Body of pancreas (tissue), 4 donors: ENCODE measurements at regions not wholly inside any gene's neighbourhood (a gene's known extent, or its start where the extent isn't known, plus 50 kb on each side); places are given as distances from the start of the nearest gene placed in this dataset.

Experiments used
- ATAC-seq: fragments of 150-250 bp; one replicate; pipeline ENCODE4 v1.9.1; 2016
- DNase-seq, 4 donors: peaks; one replicate each; pipeline ENCODE4 v3.0.0-alpha.2; 2019
- H3K27ac ChIP-seq, 4 donors: fragments of 200-600 bp; sonication (generic); 1 replicate in 3 of 4; 2 replicates in 1 of 4; pipeline versions ENCODE4 v1.5.1 to v1.6.1; 2016 to 2019; ENCODE audit warnings: mild to moderate bottlenecking in 1 of 4, mixed read lengths in 1 of 4, moderate library complexity in 1 of 4
- H3K27me3 ChIP-seq, 2 donors: fragments of 200-600 bp; sonication (generic); one replicate each; pipeline ENCODE4 v1.6.0; 2016; ENCODE audit warnings: mild to moderate bottlenecking in 1 of 2
- H3K36me3 ChIP-seq, 2 donors: fragments of 200-600 bp; sonication (generic); replicated peaks in 1 of 2; 2 replicates each; pipeline ENCODE4 v1.5.1; 2016; ENCODE audit warnings: low read depth in 2 of 2; ENCODE audit not compliant: insufficient read depth in 1 of 2
- H3K4me1 ChIP-seq: fragments of 200-600 bp; sonication (generic); one replicate; pipeline ENCODE4 v1.6.0; 2016
- H3K4me3 ChIP-seq, 2 donors: fragments of 200-600 bp; sonication (generic); 1 replicate in 1 of 2; 2 replicates in 1 of 2; pipeline ENCODE4 v1.5.1; 2016 to 2019
- H3K9me3 ChIP-seq, 3 donors: fragments of 200-600 bp; sonication (generic); 1 replicate in 2 of 3; 2 replicates in 1 of 3; pipeline ENCODE4 v1.5.1; 2016
- POLR2A ChIP-seq, 3 donors: fragments of 450-650 bp; IDR thresholded peaks; one replicate each; pipeline ENCODE4 v1.6.1; 2016; ENCODE audit warnings: antibody characterized with exemption in 3 of 3, mild to moderate bottlenecking in 2 of 3
- WGBS, 2 donors: methylation state at CpG; one replicate each; pipeline ENCODE4 v1.1.5; 2017; 5-methylcytosine and 5-hydroxymethylcytosine counted together
- intact Hi-C: fragments of 100-400 bp; cut with DNase I; formaldehyde crosslinking; loops from one replicate; pipeline ENCODE4 v1.15.1; 2023
- TF ChIP-seq, protein P1 (sequence below), 7 experiments: fragments of 450-650 bp in 4 of 7; fragments of 200-600 bp in 3 of 7; sonication (generic) in 3 of 7; IDR thresholded peaks; one replicate each; pipeline ENCODE4 v1.5.1; 2016 to 2019; ENCODE audit warnings: antibody characterized with exemption in 7 of 7

DNA sequence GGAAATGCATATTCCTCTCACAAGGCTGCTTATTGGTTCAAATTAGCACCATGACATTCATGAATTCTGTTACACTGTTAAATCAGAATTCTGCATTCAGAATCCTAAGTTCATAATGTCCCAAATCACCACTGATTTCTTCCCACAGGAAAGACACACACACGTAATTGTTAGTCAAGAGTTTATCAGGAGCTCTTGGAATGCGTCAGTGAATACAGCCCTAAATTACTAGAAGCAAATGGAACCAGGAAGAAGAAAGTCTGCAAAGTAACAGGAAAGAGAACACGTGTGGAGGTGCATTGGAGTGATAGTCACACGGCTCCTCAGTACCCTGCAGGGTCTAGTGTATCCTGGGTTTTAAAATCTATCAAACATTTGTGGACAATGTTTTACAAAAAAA, 110.2 kb downstream of the ANXA2R start:
- peaks cover 0 to 9% (median 0%) of the 10 kb centered on the region in 3 donors for H3K9me3 ChIP-seq
- TF ChIP-seq, protein P1, sequence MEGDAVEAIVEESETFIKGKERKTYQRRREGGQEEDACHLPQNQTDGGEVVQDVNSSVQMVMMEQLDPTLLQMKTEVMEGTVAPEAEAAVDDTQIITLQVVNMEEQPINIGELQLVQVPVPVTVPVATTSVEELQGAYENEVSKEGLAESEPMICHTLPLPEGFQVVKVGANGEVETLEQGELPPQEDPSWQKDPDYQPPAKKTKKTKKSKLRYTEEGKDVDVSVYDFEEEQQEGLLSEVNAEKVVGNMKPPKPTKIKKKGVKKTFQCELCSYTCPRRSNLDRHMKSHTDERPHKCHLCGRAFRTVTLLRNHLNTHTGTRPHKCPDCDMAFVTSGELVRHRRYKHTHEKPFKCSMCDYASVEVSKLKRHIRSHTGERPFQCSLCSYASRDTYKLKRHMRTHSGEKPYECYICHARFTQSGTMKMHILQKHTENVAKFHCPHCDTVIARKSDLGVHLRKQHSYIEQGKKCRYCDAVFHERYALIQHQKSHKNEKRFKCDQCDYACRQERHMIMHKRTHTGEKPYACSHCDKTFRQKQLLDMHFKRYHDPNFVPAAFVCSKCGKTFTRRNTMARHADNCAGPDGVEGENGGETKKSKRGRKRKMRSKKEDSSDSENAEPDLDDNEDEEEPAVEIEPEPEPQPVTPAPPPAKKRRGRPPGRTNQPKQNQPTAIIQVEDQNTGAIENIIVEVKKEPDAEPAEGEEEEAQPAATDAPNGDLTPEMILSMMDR (IDR thresholded peaks at IDR 0.05) = no peak
- TF ChIP-seq POLR2A (IDR thresholded peaks at IDR 0.05) = no peak
- 39 to 44% methylated on average over 4 of the region's 4 CpGs for WGBS, 2 donors

DNA sequence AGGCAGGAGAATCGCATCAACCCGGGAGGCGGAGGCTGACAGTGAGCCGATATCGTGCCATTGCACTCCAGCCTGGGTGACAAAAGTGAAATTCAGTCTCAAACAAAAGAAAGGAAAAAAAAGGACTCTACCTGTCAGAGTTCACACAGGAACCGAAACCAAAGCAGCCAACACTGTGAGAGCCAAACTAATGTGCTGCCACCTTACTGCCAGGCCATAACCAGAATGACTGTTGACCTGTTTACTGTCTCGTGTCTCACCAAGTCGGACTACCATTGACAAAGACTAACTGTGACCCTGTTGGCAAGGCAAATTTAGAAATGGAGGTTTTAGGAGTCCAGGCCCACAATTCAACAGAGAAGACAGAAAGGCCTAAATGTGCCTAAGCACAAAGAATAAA, 112.4 kb downstream of the ANXA2R start:
- Histone ChIP-seq H3K9me3 (peaks cover 0 to 9% (median 0%) of the 10 kb centered on the region in 3 donors), H3K27ac (no peak overlapping the region), H3K27me3 (no peaks in the 10 kb centered on the region), H3K4me3 (no peak overlapping the region), H3K4me1 (no peaks in the 10 kb centered on the region), H3K36me3 (no peaks in the 10 kb centered on the region)
- no peak for ATAC-seq
- TF ChIP-seq, protein P1 (IDR thresholded peaks at IDR 0.05) = no peak
- TF ChIP-seq POLR2A (IDR thresholded peaks at IDR 0.05) = no peak
- DNase-seq = no peak
- intact Hi-C loops = no loop called here
- WGBS, 2 donors = 83 to 92% methylated on average over 8 of the region's 8 CpGs

More for the DNA sequence above, 110.2 kb downstream of the ANXA2R start:
- no peaks in the 10 kb centered on the region for H3K36me3 ChIP-seq
- H3K27me3 ChIP-seq = no peaks in the 10 kb centered on the region
- no peak overlapping the region for H3K4me3 ChIP-seq
- H3K4me1 ChIP-seq = no peaks in the 10 kb centered on the region
- intact Hi-C loops = no loop called here
- ATAC-seq (no peak), DNase-seq (no peak)
- H3K27ac ChIP-seq = no peak overlapping the region

DNA sequence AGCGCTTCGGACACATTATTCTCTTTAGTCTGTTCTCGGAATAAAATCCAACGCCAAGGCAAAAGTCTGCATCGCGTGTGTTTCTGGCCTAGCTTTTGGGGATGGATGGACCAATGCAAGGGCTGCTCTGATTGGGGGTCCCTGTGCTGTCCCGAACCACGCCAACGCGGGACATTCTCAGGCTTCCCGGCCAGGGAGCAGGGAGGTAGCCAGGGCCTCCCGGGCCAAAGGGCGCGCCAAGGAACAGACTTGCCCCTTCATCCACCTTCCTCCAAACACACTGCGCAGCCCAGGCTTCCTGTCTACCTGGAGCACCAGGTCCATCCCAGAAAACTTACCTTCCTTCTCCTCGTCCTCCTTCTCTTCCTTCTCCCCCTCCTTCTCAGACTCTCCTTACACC, 113.0 kb upstream of the SELENOP start:
- no peak overlapping the region for H3K4me3 ChIP-seq
- H3K27ac ChIP-seq = no peak overlapping the region
- TF ChIP-seq, protein P1 (IDR thresholded peaks at IDR 0.05) = no peak
- no peak for TF ChIP-seq POLR2A (IDR thresholded peaks at IDR 0.05)
- no peaks in the 10 kb centered on the region for H3K27me3 ChIP-seq
- no peaks in the 10 kb centered on the region for H3K4me1 ChIP-seq
- H3K9me3 ChIP-seq = no peaks in the 10 kb centered on the region
- intact Hi-C loops = no loop called here
- no peak for DNase-seq
- ATAC-seq = no peak
- H3K36me3 ChIP-seq = no peaks in the 10 kb centered on the region
- 84 to 88% methylated on average over 16 of the region's 16 CpGs for WGBS, 2 donors

DNA sequence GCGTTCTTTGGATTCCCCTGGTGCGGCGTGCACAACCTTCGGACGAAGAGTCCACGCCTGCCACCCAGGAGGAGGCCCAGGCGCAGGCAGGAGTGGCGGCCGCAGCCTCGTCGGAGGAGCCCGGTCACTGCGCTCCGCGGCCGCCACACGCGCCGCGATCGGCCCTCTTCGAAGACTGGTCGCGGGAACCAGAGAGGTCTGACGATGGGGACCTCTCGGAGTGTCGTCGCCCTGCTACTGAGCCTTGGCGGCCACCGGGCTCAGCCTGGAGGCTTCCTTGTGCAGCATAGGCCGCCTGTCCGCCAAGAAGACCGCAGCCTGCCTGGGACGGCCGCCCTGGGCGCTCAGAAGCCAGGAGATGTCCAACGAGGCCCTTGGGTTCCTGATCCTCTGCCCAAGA, 112.5 kb upstream of the SELENOP start:
- no peak for TF ChIP-seq POLR2A (IDR thresholded peaks at IDR 0.05)
- TF ChIP-seq, protein P1 (IDR thresholded peaks at IDR 0.05) = no peak
- intact Hi-C loops = no loop called here
- no peak overlapping the region for H3K4me3 ChIP-seq
- no peak for DNase-seq
- no peaks in the 10 kb centered on the region for H3K27me3 ChIP-seq
- H3K4me1 ChIP-seq = no peaks in the 10 kb centered on the region
- H3K36me3 ChIP-seq = no peaks in the 10 kb centered on the region
- H3K9me3 ChIP-seq = no peaks in the 10 kb centered on the region
- no peak overlapping the region for H3K27ac ChIP-seq
- WGBS, 2 donors = 51 to 64% methylated on average over 10 to 37 of the region's 37 CpGs
- ATAC-seq = no peak

DNA sequence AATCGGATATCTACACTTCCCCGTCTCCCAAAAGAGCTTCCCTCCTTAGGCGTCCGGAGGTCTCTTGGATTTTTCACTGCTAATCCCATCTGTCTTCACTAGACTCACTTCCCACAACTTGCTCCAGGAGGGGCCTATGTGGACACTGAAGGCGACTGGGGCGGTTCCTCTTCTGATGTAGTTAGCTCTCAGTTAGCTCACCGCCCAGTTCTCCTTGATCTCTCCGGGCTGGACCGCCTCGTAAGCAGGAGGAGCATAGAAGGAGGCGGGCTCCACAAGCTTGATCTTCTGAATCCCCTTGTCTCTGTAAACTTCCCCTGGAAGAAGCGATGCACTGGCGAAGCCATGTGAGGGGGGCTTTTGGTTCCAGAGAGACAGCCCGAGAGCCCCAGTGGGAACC, 112.0 kb upstream of the SELENOP start:
- DNase-seq (no peak), ATAC-seq (no peak)
- Histone ChIP-seq H3K36me3 (no peaks in the 10 kb centered on the region), H3K9me3 (no peaks in the 10 kb centered on the region), H3K27me3 (no peaks in the 10 kb centered on the region), H3K4me1 (no peaks in the 10 kb centered on the region), H3K4me3 (no peak overlapping the region), H3K27ac (no peak overlapping the region)
- intact Hi-C loops = no loop called here
- TF ChIP-seq, protein P1 (IDR thresholded peaks at IDR 0.05) = no peak
- TF ChIP-seq POLR2A (IDR thresholded peaks at IDR 0.05) = no peak
- WGBS, 2 donors = 52 to 54% methylated on average over 5 to 14 of the region's 14 CpGs
